ENCODE measurements at regions not wholly inside any gene's neighbourhood (a gene's known extent, or its start where the extent isn't known, plus 50 kb on each side); places are given as distances from the start of the nearest gene placed in this dataset.

DNA sequence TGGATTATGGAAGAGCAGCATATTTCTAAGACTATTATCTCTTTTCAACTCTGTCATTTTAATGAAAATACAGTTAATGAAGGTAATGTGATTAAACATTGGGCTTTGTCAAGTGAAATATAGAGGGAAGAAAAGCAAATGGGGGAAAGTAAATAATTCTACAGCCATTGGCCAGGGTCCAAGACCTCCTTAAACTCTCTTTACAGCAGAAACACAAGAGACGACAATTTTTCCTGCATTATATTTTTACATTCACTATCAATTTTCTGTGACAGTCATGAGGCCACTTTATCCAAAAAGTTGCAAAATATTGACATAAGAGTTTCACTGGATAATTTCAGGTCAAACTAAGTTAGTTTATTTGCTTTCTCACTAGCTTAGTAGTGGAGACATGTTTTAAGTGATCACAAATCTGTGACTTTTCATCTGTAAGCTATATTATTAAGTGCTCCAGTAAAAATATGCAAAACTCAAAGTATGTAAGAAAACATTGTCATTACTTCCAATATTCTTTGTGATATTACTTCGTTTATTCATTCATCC is 385.9 kb upstream of the DPH6 start:
- H3K4me2 ChIP-seq (ENCODE audit: low read length, poor library complexity, severe bottlenecking) = no peak overlapping the region
- no peak overlapping the region for H3K23ac ChIP-seq (ENCODE audit: low read length in 2 of 2)
- no peak overlapping the region for H3K9ac ChIP-seq (ENCODE audit: low read length)
- no peaks in the 10 kb centered on the region for H3K36me3 ChIP-seq (ENCODE audit: control insufficient read depth in 1 of 2, insufficient read depth in 2 of 2, low read depth in 1 of 2, low read length in 2 of 2)
- H3K18ac ChIP-seq (ENCODE audit: low read depth in 1 of 2, low read length in 2 of 2) = no peak overlapping the region
- H3K9me3 ChIP-seq (ENCODE audit: control insufficient read depth, low read length) = no peaks in the 10 kb centered on the region
- H3K79me1 ChIP-seq (replicated peaks; ENCODE audit: low read length, poor library complexity, severe bottlenecking) = no peaks in the 10 kb centered on the region
- H2AK5ac ChIP-seq (ENCODE audit: low read length, severe bottlenecking) = no peak overlapping the region
- H3K4ac ChIP-seq (ENCODE audit: low read depth in 1 of 2, low read length in 2 of 2) = no peak overlapping the region
- DNase-seq = no peak
- no peak overlapping the region for H2BK120ac ChIP-seq (ENCODE audit: low read depth, low read length)
- no peak overlapping the region for H3K27ac ChIP-seq (ENCODE audit: low read length, poor library complexity, severe bottlenecking)
- H4K8ac ChIP-seq (ENCODE audit: low read length) = no peak overlapping the region
- no peaks in the 10 kb centered on the region for H3K4me1 ChIP-seq (ENCODE audit: control insufficient read depth, insufficient read depth, low read depth, low read length)
- no peak overlapping the region for H2BK5ac ChIP-seq (ENCODE audit: low read depth, low read length, poor library complexity, severe bottlenecking)
- H2BK15ac ChIP-seq (ENCODE audit: low read depth, poor library complexity, severe bottlenecking) = no peak overlapping the region
- no peak overlapping the region for H2AFZ ChIP-seq (ENCODE audit: low read depth, low read length)
- 96% methylated on average over 2 of the region's 2 CpGs for WGBS
- H2BK12ac ChIP-seq (ENCODE audit: low read length in 2 of 2) = no peak overlapping the region
- no peak overlapping the region for H3K14ac ChIP-seq (ENCODE audit: low read length in 2 of 2)
- H4K91ac ChIP-seq (ENCODE audit: low read length) = no peak overlapping the region
- no peaks in the 10 kb centered on the region for H3K27me3 ChIP-seq (ENCODE audit: control insufficient read depth in 1 of 2, insufficient read depth in 1 of 2, low read length in 2 of 2)
- H3K4me3 ChIP-seq (ENCODE audit: insufficient read depth in 1 of 2, low read depth in 1 of 2, low read length in 2 of 2) = no peak overlapping the region

DNA sequence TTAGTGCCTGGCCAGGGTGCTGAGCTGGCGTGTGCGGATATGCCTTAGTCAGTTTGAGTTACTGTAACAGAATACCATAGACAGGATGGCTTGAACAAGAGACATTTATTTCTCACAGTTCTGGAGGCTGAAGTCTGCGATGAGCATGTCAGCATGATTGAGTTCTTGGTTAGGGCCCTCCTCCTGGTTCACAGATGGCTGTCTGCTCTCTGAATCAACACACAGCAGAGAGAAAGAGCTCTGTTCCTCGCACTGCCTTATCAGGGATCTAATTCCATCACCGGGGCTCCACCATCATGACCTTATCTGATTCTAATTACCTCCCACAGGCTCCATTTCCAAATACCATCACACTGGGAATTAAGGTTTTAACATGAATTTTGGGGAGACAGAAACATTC is 386.6 kb upstream of the DPH6 start:
- Histone ChIP-seq H2BK12ac (ENCODE audit: low read length in 2 of 2) (no peak overlapping the region), H3K14ac (ENCODE audit: low read length in 2 of 2) (no peak overlapping the region), H3K9me3 (ENCODE audit: control insufficient read depth, low read length) (no peaks in the 10 kb centered on the region), H3K4me1 (ENCODE audit: control insufficient read depth, insufficient read depth, low read depth, low read length) (no peaks in the 10 kb centered on the region), H2BK120ac (ENCODE audit: low read depth, low read length) (no peak overlapping the region), H3K27me3 (ENCODE audit: control insufficient read depth in 1 of 2, insufficient read depth in 1 of 2, low read length in 2 of 2) (no peaks in the 10 kb centered on the region), H2BK15ac (ENCODE audit: low read depth, poor library complexity, severe bottlenecking) (no peak overlapping the region), H3K36me3 (ENCODE audit: control insufficient read depth in 1 of 2, insufficient read depth in 2 of 2, low read depth in 1 of 2, low read length in 2 of 2) (no peaks in the 10 kb centered on the region), H4K8ac (ENCODE audit: low read length) (no peak overlapping the region), H2BK5ac (ENCODE audit: low read depth, low read length, poor library complexity, severe bottlenecking) (no peak overlapping the region), H3K23ac (ENCODE audit: low read length in 2 of 2) (no peak overlapping the region), H3K27ac (ENCODE audit: low read length, poor library complexity, severe bottlenecking) (no peak overlapping the region), H3K4ac (ENCODE audit: low read depth in 1 of 2, low read length in 2 of 2) (no peak overlapping the region), H4K91ac (ENCODE audit: low read length) (no peak overlapping the region), H2AK5ac (ENCODE audit: low read length, severe bottlenecking) (no peak overlapping the region), H2AFZ (ENCODE audit: low read depth, low read length) (no peak overlapping the region), H3K9ac (ENCODE audit: low read length) (no peak overlapping the region), H3K4me2 (ENCODE audit: low read length, poor library complexity, severe bottlenecking) (no peak overlapping the region), H3K79me1 (replicated peaks; ENCODE audit: low read length, poor library complexity, severe bottlenecking) (no peaks in the 10 kb centered on the region), H3K18ac (ENCODE audit: low read depth in 1 of 2, low read length in 2 of 2) (no peak overlapping the region), H3K4me3 (ENCODE audit: insufficient read depth in 1 of 2, low read depth in 1 of 2, low read length in 2 of 2) (no peak overlapping the region)
- WGBS = 81% methylated on average over 3 of the region's 5 CpGs
- DNase-seq = no peak

DNA sequence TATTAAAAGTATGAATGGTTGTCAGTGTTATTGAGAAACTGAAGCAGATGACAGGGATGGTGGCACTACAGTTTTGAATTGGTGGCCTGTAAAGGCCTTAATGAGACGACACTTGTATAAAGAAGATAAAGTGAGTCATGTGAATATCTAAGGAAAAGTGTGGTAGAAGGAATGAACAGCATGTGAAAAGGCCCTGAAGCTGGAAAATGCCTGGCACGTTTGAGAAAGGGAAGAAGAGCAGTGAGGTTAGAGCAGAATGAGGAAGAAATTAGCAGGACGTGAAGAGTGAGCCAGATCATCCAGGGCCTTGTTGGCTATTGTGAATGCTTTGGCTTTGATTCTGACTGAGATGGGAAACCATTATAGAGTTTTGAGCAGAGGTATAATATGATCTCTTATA is 387.6 kb upstream of the DPH6 start:
- Histone ChIP-seq H2BK15ac (ENCODE audit: low read depth, poor library complexity, severe bottlenecking) (no peak overlapping the region), H2BK12ac (ENCODE audit: low read length in 2 of 2) (no peak overlapping the region), H4K8ac (ENCODE audit: low read length) (no peak overlapping the region), H3K4me2 (ENCODE audit: low read length, poor library complexity, severe bottlenecking) (no peak overlapping the region), H2AK5ac (ENCODE audit: low read length, severe bottlenecking) (no peak overlapping the region), H3K79me1 (replicated peaks; ENCODE audit: low read length, poor library complexity, severe bottlenecking) (no peaks in the 10 kb centered on the region), H3K9ac (ENCODE audit: low read length) (no peak overlapping the region), H2BK5ac (ENCODE audit: low read depth, low read length, poor library complexity, severe bottlenecking) (no peak overlapping the region), H3K9me3 (ENCODE audit: control insufficient read depth, low read length) (no peaks in the 10 kb centered on the region), H2BK120ac (ENCODE audit: low read depth, low read length) (no peak overlapping the region), H3K36me3 (ENCODE audit: control insufficient read depth in 1 of 2, insufficient read depth in 2 of 2, low read depth in 1 of 2, low read length in 2 of 2) (no peaks in the 10 kb centered on the region), H2AFZ (ENCODE audit: low read depth, low read length) (no peak overlapping the region), H3K23ac (ENCODE audit: low read length in 2 of 2) (no peak overlapping the region), H3K4ac (ENCODE audit: low read depth in 1 of 2, low read length in 2 of 2) (no peak overlapping the region), H3K27ac (ENCODE audit: low read length, poor library complexity, severe bottlenecking) (no peak overlapping the region), H3K14ac (ENCODE audit: low read length in 2 of 2) (no peak overlapping the region), H3K4me1 (ENCODE audit: control insufficient read depth, insufficient read depth, low read depth, low read length) (no peaks in the 10 kb centered on the region), H3K4me3 (ENCODE audit: insufficient read depth in 1 of 2, low read depth in 1 of 2, low read length in 2 of 2) (no peak overlapping the region), H4K91ac (ENCODE audit: low read length) (no peak overlapping the region), H3K27me3 (ENCODE audit: control insufficient read depth in 1 of 2, insufficient read depth in 1 of 2, low read length in 2 of 2) (no peaks in the 10 kb centered on the region), H3K18ac (ENCODE audit: low read depth in 1 of 2, low read length in 2 of 2) (no peak overlapping the region)
- 81% methylated on average over 3 of the region's 3 CpGs for WGBS
- no peak for DNase-seq

DNA sequence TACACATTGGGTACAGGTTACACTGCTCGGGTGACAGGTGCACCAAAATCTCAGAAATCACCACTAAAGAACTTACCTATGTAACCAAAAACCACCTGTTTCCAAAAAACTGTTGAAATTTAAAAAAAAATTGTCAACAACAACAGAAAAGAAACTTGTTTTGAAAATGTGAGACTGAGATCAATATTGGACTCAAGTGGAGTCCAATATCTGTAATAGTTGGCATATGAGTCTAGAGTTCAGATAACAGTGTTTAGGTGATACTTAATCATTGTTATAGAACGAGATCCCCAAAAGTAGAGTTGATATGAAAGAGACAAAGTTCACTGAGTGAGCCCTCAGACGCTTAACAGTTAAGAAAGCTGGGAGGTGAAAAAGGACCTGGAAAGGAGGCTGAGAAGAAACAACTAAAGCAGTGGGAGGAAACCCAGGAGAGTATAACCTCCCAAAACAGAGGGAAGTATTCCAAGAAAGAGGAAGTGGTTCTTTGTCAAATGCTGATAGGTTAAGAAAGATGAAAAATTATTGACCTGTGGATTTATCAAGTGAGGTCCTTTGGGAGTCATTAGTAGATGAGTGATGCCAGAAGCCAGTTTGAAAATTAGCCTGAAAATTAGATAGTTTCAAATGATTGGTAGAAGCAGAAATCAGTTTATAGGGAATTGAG is 388.6 kb upstream of the DPH6 start:
- no peak overlapping the region for H2AFZ ChIP-seq (ENCODE audit: low read depth, low read length)
- H2BK5ac ChIP-seq (ENCODE audit: low read depth, low read length, poor library complexity, severe bottlenecking) = no peak overlapping the region
- H3K18ac ChIP-seq (ENCODE audit: low read depth in 1 of 2, low read length in 2 of 2) = no peak overlapping the region
- no peak overlapping the region for H4K8ac ChIP-seq (ENCODE audit: low read length)
- no peak overlapping the region for H3K4ac ChIP-seq (ENCODE audit: low read depth in 1 of 2, low read length in 2 of 2)
- no peak overlapping the region for H2BK120ac ChIP-seq (ENCODE audit: low read depth, low read length)
- DNase-seq = no peak
- no peak overlapping the region for H2AK5ac ChIP-seq (ENCODE audit: low read length, severe bottlenecking)
- no peak overlapping the region for H3K9ac ChIP-seq (ENCODE audit: low read length)
- H2BK12ac ChIP-seq (ENCODE audit: low read length in 2 of 2) = no peak overlapping the region
- H3K4me1 ChIP-seq (ENCODE audit: control insufficient read depth, insufficient read depth, low read depth, low read length) = no peaks in the 10 kb centered on the region
- H3K79me1 ChIP-seq (replicated peaks; ENCODE audit: low read length, poor library complexity, severe bottlenecking) = no peaks in the 10 kb centered on the region
- no peak overlapping the region for H3K14ac ChIP-seq (ENCODE audit: low read length in 2 of 2)
- no peaks in the 10 kb centered on the region for H3K36me3 ChIP-seq (ENCODE audit: control insufficient read depth in 1 of 2, insufficient read depth in 2 of 2, low read depth in 1 of 2, low read length in 2 of 2)
- H3K27ac ChIP-seq (ENCODE audit: low read length, poor library complexity, severe bottlenecking) = no peak overlapping the region
- H4K91ac ChIP-seq (ENCODE audit: low read length) = no peak overlapping the region
- no peaks in the 10 kb centered on the region for H3K27me3 ChIP-seq (ENCODE audit: control insufficient read depth in 1 of 2, insufficient read depth in 1 of 2, low read length in 2 of 2)
- H3K4me3 ChIP-seq (ENCODE audit: insufficient read depth in 1 of 2, low read depth in 1 of 2, low read length in 2 of 2) = no peak overlapping the region
- no peaks in the 10 kb centered on the region for H3K9me3 ChIP-seq (ENCODE audit: control insufficient read depth, low read length)
- H3K4me2 ChIP-seq (ENCODE audit: low read length, poor library complexity, severe bottlenecking) = no peak overlapping the region
- 98% methylated on average over 3 of the region's 3 CpGs for WGBS
- no peak overlapping the region for H2BK15ac ChIP-seq (ENCODE audit: low read depth, poor library complexity, severe bottlenecking)
- H3K23ac ChIP-seq (ENCODE audit: low read length in 2 of 2) = no peak overlapping the region
